Glutamatergic neuron (in vitro differentiated cells): ENCODE measurements at regions not wholly inside any gene's neighbourhood (a gene's known extent, or its start where the extent isn't known, plus 50 kb on each side); places are given as distances from the start of the nearest gene placed in this dataset.

Source experiments
- DNase-seq: peaks from one replicate; pipeline ENCODE4 v3.0.0; 2022
- H3K27ac Mint-ChIP-seq: one replicate; pipeline ENCODE4 v1.8.0; 2020; ENCODE audit warnings: mild to moderate bottlenecking, mixed read lengths, inconsistent platforms; ENCODE audit not compliant: unreplicated experiment
- H3K27me3 Mint-ChIP-seq: one replicate; pipeline ENCODE4 v1.8.0; 2020; ENCODE audit warnings: mild to moderate bottlenecking, moderate library complexity, mixed read lengths, inconsistent platforms; ENCODE audit not compliant: unreplicated experiment
- H3K36me3 Mint-ChIP-seq: one replicate; pipeline ENCODE4 v1.8.0; 2020; ENCODE audit warnings: mild to moderate bottlenecking, mixed read lengths, inconsistent platforms; ENCODE audit not compliant: unreplicated experiment
- H3K4me1 Mint-ChIP-seq: one replicate; pipeline ENCODE4 v1.8.0; 2020; ENCODE audit warnings: mild to moderate bottlenecking, low read depth, mixed read lengths, inconsistent platforms; ENCODE audit not compliant: unreplicated experiment
- H3K4me3 Mint-ChIP-seq: one replicate; pipeline ENCODE4 v1.8.0; 2020; ENCODE audit warnings: mild to moderate bottlenecking, mixed read lengths, inconsistent platforms; ENCODE audit not compliant: unreplicated experiment
- H3K9me3 Mint-ChIP-seq: one replicate; pipeline ENCODE4 v1.8.0; 2020; ENCODE audit warnings: mild to moderate bottlenecking, moderate library complexity, mixed read lengths, inconsistent platforms; ENCODE audit not compliant: unreplicated experiment
- CTCF ChIP-seq: fragments of 200-600 bp; sonication (generic); IDR thresholded peaks from one replicate; pipeline ENCODE4 v1.5.0; 2021; ENCODE audit not compliant: partially characterized antibody, unreplicated experiment

DNA sequence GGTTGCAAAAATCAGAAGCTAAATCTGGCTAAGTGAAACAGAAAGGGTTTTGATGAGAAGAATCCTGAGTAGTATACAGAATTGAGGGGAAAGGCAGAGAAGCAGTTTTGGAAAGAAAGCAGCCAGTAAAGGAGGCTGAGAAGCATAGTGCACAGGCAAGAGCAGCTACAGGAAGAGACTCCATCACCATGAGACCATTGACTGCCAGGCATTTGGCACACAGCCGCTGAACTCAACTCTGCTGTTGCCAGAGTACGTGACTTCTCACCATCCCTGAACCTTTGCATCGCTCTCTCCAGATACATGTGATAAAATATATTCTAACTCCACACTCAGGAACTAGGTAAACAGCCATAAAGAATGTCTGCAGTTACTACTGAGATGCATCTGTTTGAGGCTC, 128.3 kb upstream of the C1orf21 start:
- DNase-seq = no peak
- TF ChIP-seq CTCF = no peak
- H3K4me3 Mint-ChIP-seq = no peak overlapping the region
- H3K27me3 Mint-ChIP-seq = peaks cover under 1% of the 10 kb centered on the region
- no peaks in the 10 kb centered on the region for H3K9me3 Mint-ChIP-seq
- H3K36me3 Mint-ChIP-seq = peaks cover 7% of the 10 kb centered on the region
- no peak overlapping the region for H3K27ac Mint-ChIP-seq
- H3K4me1 Mint-ChIP-seq = no peaks in the 10 kb centered on the region

DNA sequence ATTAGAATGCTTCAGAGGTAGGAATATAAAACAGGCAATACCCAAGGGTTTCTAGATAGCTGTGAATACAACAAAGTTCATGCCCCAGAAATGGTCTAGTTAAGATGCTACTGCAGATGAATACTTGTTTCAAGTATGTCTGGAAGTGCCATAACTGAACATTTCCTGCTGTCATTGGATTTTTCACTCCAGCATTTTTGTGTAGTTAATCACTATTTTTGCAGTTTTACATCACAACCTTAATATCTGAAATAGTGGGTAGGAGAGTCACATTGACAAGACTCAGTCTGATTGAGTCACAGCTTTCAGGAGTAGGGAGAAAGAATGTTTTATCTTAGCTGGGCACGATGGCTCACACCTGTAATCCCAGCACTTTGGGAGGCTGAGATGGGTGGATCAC, 126.4 kb upstream of the C1orf21 start:
- no peak for TF ChIP-seq CTCF
- Mint-ChIP-seq H3K4me3 (no peak overlapping the region), H3K9me3 (peaks cover 1% of the 10 kb centered on the region), H3K4me1 (no peaks in the 10 kb centered on the region), H3K36me3 (peaks cover 7% of the 10 kb centered on the region), H3K27me3 (peaks cover 3% of the 10 kb centered on the region), H3K27ac (no peak overlapping the region)
- no peak for DNase-seq

- Mint-ChIP-seq H3K9me3 (peaks cover 1% of the 10 kb centered on the region), H3K27me3 (peaks cover 3% of the 10 kb centered on the region), H3K36me3 (no peaks in the 10 kb centered on the region), H3K4me3 (no peak overlapping the region), H3K4me1 (no peaks in the 10 kb centered on the region), H3K27ac (no peak overlapping the region)
- DNase-seq = no peak
- TF ChIP-seq CTCF = no peak
Observed at GRCh38 chr1:184262109-184262508, 124.7 kb upstream of the C1orf21 start.

GRCh38 chr1:184267747-184268146, 119.1 kb upstream of the C1orf21 start:
- no peaks in the 10 kb centered on the region for H3K4me1 Mint-ChIP-seq

DNA sequence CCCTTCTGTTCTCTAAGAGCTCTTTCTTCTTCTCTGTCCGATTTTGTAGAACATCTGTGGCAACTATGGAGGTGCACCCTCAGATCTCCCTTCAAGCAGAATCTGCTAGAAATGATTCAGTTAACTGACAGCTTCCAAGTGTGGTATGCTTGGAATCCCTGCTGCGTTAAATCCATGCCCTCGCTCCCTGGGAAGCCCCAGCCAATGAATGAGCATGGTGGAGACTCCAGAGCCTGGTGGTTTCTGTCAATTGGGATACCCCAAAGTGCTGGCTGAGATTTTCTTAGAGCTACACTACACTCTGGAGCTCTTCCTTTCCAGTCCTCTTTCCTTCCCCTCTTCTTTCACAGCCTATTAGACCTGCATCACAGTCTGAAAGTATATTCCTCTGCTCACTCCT, 116.3 kb upstream of the C1orf21 start:
- no peak overlapping the region for H3K27ac Mint-ChIP-seq
- no peaks in the 10 kb centered on the region for H3K4me1 Mint-ChIP-seq
- H3K27me3 Mint-ChIP-seq = no peaks in the 10 kb centered on the region
- no peak for TF ChIP-seq CTCF
- H3K9me3 Mint-ChIP-seq = peaks cover 3% of the 10 kb centered on the region
- no peak overlapping the region for H3K4me3 Mint-ChIP-seq
- H3K36me3 Mint-ChIP-seq = peaks cover 3% of the 10 kb centered on the region
- no peak for DNase-seq

More at GRCh38 chr1:184267747-184268146, 119.1 kb upstream of the C1orf21 start:
- TF ChIP-seq CTCF = no peak
- DNase-seq = no peak
- Mint-ChIP-seq H3K27me3 (peaks cover 3% of the 10 kb centered on the region), H3K4me3 (no peak overlapping the region), H3K9me3 (peaks cover 1% of the 10 kb centered on the region), H3K27ac (no peak overlapping the region), H3K36me3 (no peaks in the 10 kb centered on the region)
